B cell (primary cell): ENCODE measurements at regions not wholly inside any gene's neighbourhood (a gene's known extent, or its start where the extent isn't known, plus 50 kb on each side); places are given as distances from the start of the nearest gene placed in this dataset.

Experiments used
- ATAC-seq: fragments of 200-7000 bp; cut with Tn5 transposase; one replicate; pipeline ENCODE4 v1.10.0; 2021; ENCODE audit warnings: low read depth, mild to moderate bottlenecking, moderate number of reproducible peaks, moderate library complexity
- CTCF ChIA-PET: fragments of 350-600 bp; sonication (Branson Sonifier 250); formaldehyde crosslinking; loops from one replicate; lab custom pipeline; 2021; ENCODE audit warnings: antibody characterized with exemption, inconsistent platforms; lab: Charles Lee
- POLR2A ChIA-PET: fragments of 350-600 bp; sonication (Branson Sonifier 250); formaldehyde crosslinking; loops from one replicate; lab custom pipeline; 2021; ENCODE audit warnings: antibody characterized with exemption; lab: Charles Lee
- DNase-seq: peaks from one replicate; pipeline ENCODE4 v3.0.0; 2013
- H2AFZ ChIP-seq: 2 replicates; pipeline ENCODE4 v1.6.1; 2012; ENCODE audit warnings: mild to moderate bottlenecking, low read depth, low read length; ENCODE audit not compliant: insufficient read depth, poor library complexity, severe bottlenecking
- H3K27ac ChIP-seq, 2 donors: 1 replicate in 1 of 2; 2 replicates in 1 of 2; pipeline ENCODE4 v1.5.1; 2012 to 2013; ENCODE audit warnings: low read length in 2 of 2, mild to moderate bottlenecking in 2 of 2, moderate library complexity in 1 of 2
- H3K27me3 ChIP-seq, 4 experiments: fragments of 200-600 bp in 1 of 4; sonication (generic) in 1 of 4; replicated peaks in 1 of 4; 1 replicate in 2 of 4; 2 replicates in 2 of 4; pipeline versions ENCODE4 v1.6.1 to v1.7.0; 2013 to 2016; ENCODE audit warnings: low read length in 3 of 4, mild to moderate bottlenecking in 2 of 4, mixed read lengths in 1 of 4, moderate library complexity in 1 of 4; ENCODE audit not compliant: insufficient read depth in 4 of 4, control insufficient read depth in 3 of 4; ENCODE audit errors: control extremely low read depth in 1 of 4
- H3K36me3 ChIP-seq, 2 experiments: replicated peaks in 1 of 2; 1 replicate in 1 of 2; 2 replicates in 1 of 2; pipeline versions ENCODE4 v1.6.1 to v1.7.1; 2013; ENCODE audit warnings: low read length in 1 of 2; ENCODE audit not compliant: insufficient read depth in 2 of 2, control insufficient read depth in 1 of 2; ENCODE audit errors: control extremely low read depth in 1 of 2, extremely low read depth in 1 of 2
- H3K4me1 ChIP-seq, 2 donors: fragments of 200-600 bp in 1 of 2; sonication (generic) in 1 of 2; 1 replicate in 1 of 2; 2 replicates in 1 of 2; pipeline versions ENCODE4 v1.5.1 to v1.6.1; 2013 to 2017; ENCODE audit warnings: low read length in 2 of 2; ENCODE audit not compliant: control insufficient read depth in 2 of 2, insufficient read depth in 2 of 2
- H3K4me2 ChIP-seq: replicated peaks from 2 replicates; pipeline ENCODE3; 2012; ENCODE audit warnings: mild to moderate bottlenecking, low read depth, low read length; ENCODE audit not compliant: poor library complexity, severe bottlenecking
- H3K4me3 ChIP-seq, 5 experiments: fragments of 200-600 bp in 1 of 5; sonication (generic) in 1 of 5; 1 replicate in 3 of 5; 2 replicates in 2 of 5; pipeline versions ENCODE4 v1.5.1 to v1.7.0; 2011 to 2016; ENCODE audit warnings: low read length in 4 of 5, mild to moderate bottlenecking in 4 of 5, low read depth in 2 of 5, control low read depth in 1 of 5, moderate library complexity in 1 of 5; ENCODE audit not compliant: insufficient read depth in 1 of 5; ENCODE audit errors: control extremely low read depth in 1 of 5, extremely low read depth in 1 of 5
- H3K79me2 ChIP-seq: fragments of 200-600 bp; sonication (generic); one replicate; pipeline ENCODE4 v1.6.0; 2016; ENCODE audit warnings: low read length; ENCODE audit not compliant: control insufficient read depth, insufficient read depth
- H3K9ac ChIP-seq: fragments of 200-600 bp; sonication (generic); 2 replicates; pipeline ENCODE4 v1.6.1; 2017; ENCODE audit warnings: mild to moderate bottlenecking, low read length, moderate library complexity
- H3K9me3 ChIP-seq, 3 donors: one replicate each; pipeline versions ENCODE4 v1.6.1 to v1.7.1; 2013; ENCODE audit warnings: low read length in 2 of 3; ENCODE audit not compliant: control insufficient read depth in 2 of 3, insufficient read depth in 1 of 3; ENCODE audit errors: control extremely low read depth in 1 of 3
- H4K20me1 ChIP-seq: 2 replicates; pipeline ENCODE4 v1.6.0; 2012; ENCODE audit warnings: mild to moderate bottlenecking, low read length; ENCODE audit not compliant: insufficient read depth, control insufficient read depth, poor library complexity, severe bottlenecking
- H3K27ac Mint-ChIP-seq: one replicate; pipeline ENCODE4 v1.8.0; 2021; ENCODE audit warnings: mixed read lengths
- H3K27me3 Mint-ChIP-seq: one replicate; pipeline ENCODE4 v1.8.0; 2021; ENCODE audit warnings: mixed read lengths
- H3K4me1 Mint-ChIP-seq: one replicate; pipeline ENCODE4 v1.8.0; 2021; ENCODE audit warnings: mixed read lengths
- H3K4me3 Mint-ChIP-seq: one replicate; pipeline ENCODE4 v1.8.0; 2021; ENCODE audit warnings: mixed read lengths
- H3K9me3 Mint-ChIP-seq: one replicate; pipeline ENCODE4 v1.8.0; 2022; ENCODE audit warnings: mixed read lengths; ENCODE audit not compliant: insufficient read depth
- CTCF ChIP-seq: fragments of 200-600 bp; IDR thresholded peaks from one replicate; pipeline ENCODE4 v1.8.0; 2022; ENCODE audit warnings: antibody characterized with exemption, mild to moderate bottlenecking
- EZH2 ChIP-seq: IDR thresholded peaks from 2 replicates; pipeline ENCODE4 v1.6.1; 2012; ENCODE audit warnings: borderline replicate concordance, low read depth, mild to moderate bottlenecking, moderate library complexity, low read length; ENCODE audit not compliant: insufficient read depth, poor library complexity, severe bottlenecking
- WGBS: methylation state at CpG from one replicate; pipeline ENCODE4 v1.1.5; 2013; ENCODE audit warnings: missing lambda C conversion rate; ENCODE audit not compliant: insufficient coverage; 5-methylcytosine and 5-hydroxymethylcytosine counted together
- intact Hi-C: fragments of 100-400 bp; cut with micrococcal nuclease; formaldehyde crosslinking; loops from one replicate; pipeline ENCODE4 v1.10.0; 2022

- intact Hi-C loops, result no loop called here
- no peaks in the 10 kb centered on the region for H3K27me3 Mint-ChIP-seq
- H3K4me1 Mint-ChIP-seq, result no peaks in the 10 kb centered on the region
- H3K9ac ChIP-seq, result no peak overlapping the region
- no peak overlapping the region for H3K4me3 Mint-ChIP-seq
- ATAC-seq (no peak), DNase-seq (no peak)
- no peaks in the 10 kb centered on the region for H3K9me3 Mint-ChIP-seq
- no peak overlapping the region for H3K4me2 ChIP-seq
- CTCF ChIA-PET, result no interaction called here
- no peak overlapping the region for H3K27ac Mint-ChIP-seq
- no peaks in the 10 kb centered on the region for H3K9me3 ChIP-seq
- no CpG with 5 or more reads among the region's 1 CpG for WGBS
- H3K27ac ChIP-seq, result no peak overlapping the region
- no peak overlapping the region for H3K4me3 ChIP-seq
- no peaks in the 10 kb centered on the region for H3K79me2 ChIP-seq
- POLR2A ChIA-PET, result no interaction called here
- H3K36me3 ChIP-seq, result no peaks in the 10 kb centered on the region
- no peaks in the 10 kb centered on the region for H3K27me3 ChIP-seq
- no peak for TF ChIP-seq CTCF
- TF ChIP-seq EZH2, result no peak
- H4K20me1 ChIP-seq, result no peaks in the 10 kb centered on the region
- H3K4me1 ChIP-seq, result no peaks in the 10 kb centered on the region
- no peak overlapping the region for H2AFZ ChIP-seq
Measured at GRCh38 chr13:79710376-79710775, 229.4 kb downstream of the NDFIP2 start.

- H2AFZ ChIP-seq, result no peak overlapping the region
- Mint-ChIP-seq H3K9me3 (no peaks in the 10 kb centered on the region), H3K27ac (no peak overlapping the region), H3K27me3 (no peaks in the 10 kb centered on the region), H3K4me3 (no peak overlapping the region), H3K4me1 (no peaks in the 10 kb centered on the region)
- no peak overlapping the region for H3K9ac ChIP-seq
- TF ChIP-seq CTCF (no peak), EZH2 (no peak)
- H3K36me3 ChIP-seq, result no peaks in the 10 kb centered on the region
- no peak for DNase-seq
- ATAC-seq, result no peak
- ChIA-PET POLR2A (no interaction called here), CTCF (no interaction called here)
- no peaks in the 10 kb centered on the region for H3K4me1 ChIP-seq
- no peak overlapping the region for H3K4me2 ChIP-seq
- no peaks in the 10 kb centered on the region for H4K20me1 ChIP-seq
- no peaks in the 10 kb centered on the region for H3K27me3 ChIP-seq
- WGBS, result no CpG with 5 or more reads among the region's 2 CpGs
- H3K4me3 ChIP-seq, result no peak overlapping the region
- no peaks in the 10 kb centered on the region for H3K9me3 ChIP-seq
- no peak overlapping the region for H3K27ac ChIP-seq
- intact Hi-C loops, result no loop called here
- no peaks in the 10 kb centered on the region for H3K79me2 ChIP-seq
Measured at GRCh38 chr13:79709471-79709870, 228.5 kb downstream of the NDFIP2 start.
